Astrocyte (in vitro differentiated cells and primary cell): ENCODE measurements at regions not wholly inside any gene's neighbourhood (a gene's known extent, or its start where the extent isn't known, plus 50 kb on each side); places are given as distances from the start of the nearest gene placed in this dataset.

ENCODE experiments used
- EZH2 ChIP-seq: IDR thresholded peaks from 2 replicates; pipeline ENCODE4 v1.6.1; 2012; ENCODE audit warnings: mild to moderate bottlenecking, low read length, inconsistent platforms; ENCODE audit not compliant: insufficient read depth
- TF ChIP-seq, protein P1 (sequence below): IDR thresholded peaks from 2 replicates; pipeline ENCODE4 v1.5.1; 2011; ENCODE audit warnings: low read depth, mild to moderate bottlenecking, inconsistent platforms, low read length, moderate library complexity; ENCODE audit not compliant: insufficient read depth

DNA sequence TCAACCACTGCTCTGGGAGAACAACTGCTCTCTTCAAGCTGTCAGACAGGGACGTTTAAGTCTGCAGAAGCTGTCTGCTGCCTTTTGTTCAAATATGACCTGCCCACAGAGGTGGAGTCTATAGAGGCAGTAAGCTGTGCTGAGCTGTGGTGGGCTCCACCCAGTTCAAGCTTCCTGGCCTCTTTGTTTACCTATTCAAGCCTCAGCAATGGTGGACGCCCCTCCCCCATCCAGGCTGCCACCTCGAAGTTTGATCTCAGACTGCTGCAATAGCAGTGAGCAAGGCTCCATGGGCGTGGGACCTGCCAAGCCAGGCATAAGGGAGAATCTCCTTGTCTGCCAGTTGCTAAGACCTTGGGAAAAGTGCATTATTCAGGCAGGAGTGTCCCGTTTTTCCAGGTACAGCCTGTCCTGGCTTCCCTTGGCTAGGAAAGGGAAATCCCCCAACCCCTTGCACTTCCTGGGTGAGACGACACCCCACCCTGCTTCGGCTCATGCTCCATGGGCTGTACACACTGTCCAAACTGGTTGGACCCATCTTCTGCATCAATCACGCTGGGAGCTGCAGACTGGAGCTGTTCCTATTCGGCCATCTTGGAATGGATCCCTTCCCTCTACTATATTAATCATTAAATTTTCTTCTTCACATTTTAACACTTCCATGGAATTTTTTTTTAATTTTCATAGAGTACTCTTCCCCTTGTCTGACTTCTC is 167.0 kb upstream of the UBE2E2 start:
- TF ChIP-seq, protein P1, sequence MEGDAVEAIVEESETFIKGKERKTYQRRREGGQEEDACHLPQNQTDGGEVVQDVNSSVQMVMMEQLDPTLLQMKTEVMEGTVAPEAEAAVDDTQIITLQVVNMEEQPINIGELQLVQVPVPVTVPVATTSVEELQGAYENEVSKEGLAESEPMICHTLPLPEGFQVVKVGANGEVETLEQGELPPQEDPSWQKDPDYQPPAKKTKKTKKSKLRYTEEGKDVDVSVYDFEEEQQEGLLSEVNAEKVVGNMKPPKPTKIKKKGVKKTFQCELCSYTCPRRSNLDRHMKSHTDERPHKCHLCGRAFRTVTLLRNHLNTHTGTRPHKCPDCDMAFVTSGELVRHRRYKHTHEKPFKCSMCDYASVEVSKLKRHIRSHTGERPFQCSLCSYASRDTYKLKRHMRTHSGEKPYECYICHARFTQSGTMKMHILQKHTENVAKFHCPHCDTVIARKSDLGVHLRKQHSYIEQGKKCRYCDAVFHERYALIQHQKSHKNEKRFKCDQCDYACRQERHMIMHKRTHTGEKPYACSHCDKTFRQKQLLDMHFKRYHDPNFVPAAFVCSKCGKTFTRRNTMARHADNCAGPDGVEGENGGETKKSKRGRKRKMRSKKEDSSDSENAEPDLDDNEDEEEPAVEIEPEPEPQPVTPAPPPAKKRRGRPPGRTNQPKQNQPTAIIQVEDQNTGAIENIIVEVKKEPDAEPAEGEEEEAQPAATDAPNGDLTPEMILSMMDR = no peak
- no peak for TF ChIP-seq EZH2
